Progenitor cell of endocrine pancreas (in vitro differentiated cells): ENCODE measurements at regions not wholly inside any gene's neighbourhood (a gene's known extent, or its start where the extent isn't known, plus 50 kb on each side); places are given as distances from the start of the nearest gene placed in this dataset.
A peak's percentile ranks its signal among the peaks of the same experiment; 100 is the strongest.
"Not testable (repeated sequence)": the region's sequence is repeated elsewhere in the genome, so short reads cannot be mapped to it uniquely, and the experiment has no call there.

ENCODE experiments used
- DNase-seq: peaks from one replicate; pipeline ENCODE4 v3.0.0; 2021; ENCODE audit warnings: low spot score; ENCODE audit not compliant: unreplicated experiment
- H3K27ac Mint-ChIP-seq: 2 replicates; pipeline ENCODE4 v1.8.0; 2021; ENCODE audit warnings: mild to moderate bottlenecking, moderate library complexity, mixed read lengths
- H3K27me3 Mint-ChIP-seq: 2 replicates; pipeline ENCODE4 v1.8.0; 2021; ENCODE audit warnings: mixed read lengths
- H3K36me3 Mint-ChIP-seq: 2 replicates; pipeline ENCODE4 v1.8.0; 2022; ENCODE audit warnings: mixed read lengths; ENCODE audit not compliant: insufficient read depth
- H3K4me1 Mint-ChIP-seq: 2 replicates; pipeline ENCODE4 v1.8.0; 2021; ENCODE audit warnings: low read depth, mixed read lengths
- H3K4me3 Mint-ChIP-seq: 2 replicates; pipeline ENCODE4 v1.8.0; 2021; ENCODE audit warnings: low read depth, mild to moderate bottlenecking, moderate library complexity, mixed read lengths
- H3K9me3 Mint-ChIP-seq: 2 replicates; pipeline ENCODE4 v1.8.0; 2021; ENCODE audit warnings: low read depth, mixed read lengths
- CTCF ChIP-seq: fragments of 200-600 bp; sonication (generic); IDR thresholded peaks from one replicate; pipeline ENCODE4 v1.5.0; 2021; ENCODE audit warnings: antibody characterized with exemption, mild to moderate bottlenecking; ENCODE audit not compliant: unreplicated experiment

GRCh38 chr3:26931896-26932295, 309.3 kb downstream of the LRRC3B start:
- Mint-ChIP-seq H3K27ac (no peak overlapping the region), H3K4me1 (peaks cover 2% of the 10 kb centered on the region), H3K9me3 (peaks cover 4% of the 10 kb centered on the region), H3K36me3 (no peaks in the 10 kb centered on the region), H3K27me3 (no peaks in the 10 kb centered on the region), H3K4me3 (no peak overlapping the region)
- DNase-seq, result no peak
- TF ChIP-seq CTCF, result no peak

GRCh38 chr3:26932752-26933151, 310.2 kb downstream of the LRRC3B start:
- H3K9me3 Mint-ChIP-seq, result peaks cover 4% of the 10 kb centered on the region
- DNase-seq, result no peak

GRCh38 chr3:26945480-26945879, 322.9 kb downstream of the LRRC3B start:
- H3K36me3 Mint-ChIP-seq, H3K4me1 Mint-ChIP-seq, H3K27me3 Mint-ChIP-seq, H3K4me3 Mint-ChIP-seq, DNase-seq, H3K27ac Mint-ChIP-seq: not testable (repeated sequence)
- H3K9me3 Mint-ChIP-seq, result peaks cover 25% of the 10 kb centered on the region

More at GRCh38 chr3:26932752-26933151, 310.2 kb downstream of the LRRC3B start:
- no peak for TF ChIP-seq CTCF
- peaks cover 2% of the 10 kb centered on the region for H3K4me1 Mint-ChIP-seq
- no peaks in the 10 kb centered on the region for H3K27me3 Mint-ChIP-seq
- no peaks in the 10 kb centered on the region for H3K36me3 Mint-ChIP-seq
- H3K4me3 Mint-ChIP-seq, result no peak overlapping the region
- no peak overlapping the region for H3K27ac Mint-ChIP-seq

- Mint-ChIP-seq H3K9me3 (peaks cover 17% of the 10 kb centered on the region), H3K36me3 (no peaks in the 10 kb centered on the region), H3K4me3 (no peak overlapping the region), H3K27me3 (no peaks in the 10 kb centered on the region), H3K27ac (no peak overlapping the region), H3K4me1 (peaks cover 10% of the 10 kb centered on the region)
- TF ChIP-seq CTCF, result no peak
- no peak for DNase-seq
These were observed 337.8 kb downstream of the LRRC3B start for GRCh38 chr3:26960382-26960781.

- Mint-ChIP-seq H3K27me3 (no peaks in the 10 kb centered on the region), H3K9me3 (peaks cover 9% of the 10 kb centered on the region), H3K4me1 (peaks cover 3% of the 10 kb centered on the region), H3K36me3 (no peaks in the 10 kb centered on the region), H3K27ac (no peak overlapping the region), H3K4me3 (no peak overlapping the region)
- no peak for DNase-seq
- TF ChIP-seq CTCF, result no peak
These were observed 340.2 kb downstream of the LRRC3B start for GRCh38 chr3:26962492-26963360.

GRCh38 chr3:26963361-26963743, 340.8 kb downstream of the LRRC3B start:
- Mint-ChIP-seq H3K27ac (no peak overlapping the region), H3K9me3 (peaks cover 9% of the 10 kb centered on the region), H3K4me1 (peaks cover 3% of the 10 kb centered on the region), H3K4me3 (no peak overlapping the region), H3K27me3 (no peaks in the 10 kb centered on the region), H3K36me3 (no peaks in the 10 kb centered on the region)
- DNase-seq, result no peak
- TF ChIP-seq CTCF, result peak; percentile 42
